Tibial nerve (tissue), 4 donors: ENCODE measurements at regions not wholly inside any gene's neighbourhood (a gene's known extent, or its start where the extent isn't known, plus 50 kb on each side); places are given as distances from the start of the nearest gene placed in this dataset.

Source experiments
- DNase-seq, 2 donors: peaks; one replicate each; pipeline ENCODE4 v3.0.0-alpha.2; 2019; ENCODE audit warnings: low spot score in 2 of 2
- H3K27ac ChIP-seq, 4 donors: fragments of 200-600 bp; sonication (generic) in 3 of 4; one replicate each; pipeline ENCODE4 v1.5.1; 2017 to 2019; ENCODE audit warnings: mild to moderate bottlenecking in 1 of 4
- H3K27me3 ChIP-seq, 2 donors: fragments of 200-600 bp; sonication (generic) in 1 of 2; one replicate each; pipeline versions ENCODE4 v1.5.1 to v1.6.0; 2017 to 2019
- H3K36me3 ChIP-seq, 3 donors: fragments of 200-600 bp; sonication (generic); one replicate each; pipeline ENCODE4 v1.5.1; 2018 to 2019
- H3K4me1 ChIP-seq, 4 donors: fragments of 200-600 bp; sonication (generic) in 3 of 4; one replicate each; pipeline ENCODE4 v1.5.1; 2017 to 2019
- H3K4me3 ChIP-seq, 4 donors: fragments of 200-600 bp; sonication (generic) in 3 of 4; one replicate each; pipeline ENCODE4 v1.5.1; 2017 to 2019; ENCODE audit warnings: mild to moderate bottlenecking in 1 of 4, moderate library complexity in 1 of 4
- H3K9me3 ChIP-seq, 4 donors: fragments of 200-600 bp; sonication (generic) in 3 of 4; one replicate each; pipeline ENCODE4 v1.5.1; 2017 to 2019
- EP300 ChIP-seq, 2 donors: sonication (generic); formaldehyde crosslinking; IDR thresholded peaks; one replicate each; pipeline ENCODE4 v1.6.1; 2017; ENCODE audit warnings: antibody characterized with exemption in 2 of 2, mild to moderate bottlenecking in 1 of 2
- POLR2A ChIP-seq, 2 donors: fragments of 450-650 bp; IDR thresholded peaks; one replicate each; pipeline ENCODE4 v1.6.1; 2017; ENCODE audit warnings: antibody characterized with exemption in 2 of 2, mild to moderate bottlenecking in 2 of 2, moderate library complexity in 2 of 2
- WGBS, 2 donors: methylation state at CpG; one replicate each; pipeline ENCODE4 v1.1.5; 2018; 5-methylcytosine and 5-hydroxymethylcytosine counted together
- TF ChIP-seq, protein P1 (sequence below), 5 experiments: fragments of 200-600 bp in 3 of 5; fragments of 450-650 bp in 2 of 5; sonication (generic) in 3 of 5; IDR thresholded peaks; one replicate each; pipeline ENCODE4 v1.5.1; 2016 to 2019; ENCODE audit warnings: antibody characterized with exemption in 5 of 5, mild to moderate bottlenecking in 3 of 5, moderate library complexity in 2 of 5

- no peaks in the 10 kb centered on the region for H3K36me3 ChIP-seq
- WGBS, 2 donors = 83 to 94% methylated on average over 3 of the region's 3 CpGs
These were observed 341.3 kb upstream of the RARB start for GRCh38 chr3:25086721-25087120.

GRCh38 chr3:25088284-25088683 lies 339.8 kb upstream of the RARB start:
- Histone ChIP-seq H3K4me1 (no peaks in the 10 kb centered on the region), H3K36me3 (no peaks in the 10 kb centered on the region), H3K4me3 (no peak overlapping the region), H3K27ac (no peak overlapping the region), H3K9me3 (no peaks in the 10 kb centered on the region), H3K27me3 (no peaks in the 10 kb centered on the region)
- 83 to 88% methylated on average over 5 of the region's 5 CpGs for WGBS, 2 donors
- TF ChIP-seq, protein P1, sequence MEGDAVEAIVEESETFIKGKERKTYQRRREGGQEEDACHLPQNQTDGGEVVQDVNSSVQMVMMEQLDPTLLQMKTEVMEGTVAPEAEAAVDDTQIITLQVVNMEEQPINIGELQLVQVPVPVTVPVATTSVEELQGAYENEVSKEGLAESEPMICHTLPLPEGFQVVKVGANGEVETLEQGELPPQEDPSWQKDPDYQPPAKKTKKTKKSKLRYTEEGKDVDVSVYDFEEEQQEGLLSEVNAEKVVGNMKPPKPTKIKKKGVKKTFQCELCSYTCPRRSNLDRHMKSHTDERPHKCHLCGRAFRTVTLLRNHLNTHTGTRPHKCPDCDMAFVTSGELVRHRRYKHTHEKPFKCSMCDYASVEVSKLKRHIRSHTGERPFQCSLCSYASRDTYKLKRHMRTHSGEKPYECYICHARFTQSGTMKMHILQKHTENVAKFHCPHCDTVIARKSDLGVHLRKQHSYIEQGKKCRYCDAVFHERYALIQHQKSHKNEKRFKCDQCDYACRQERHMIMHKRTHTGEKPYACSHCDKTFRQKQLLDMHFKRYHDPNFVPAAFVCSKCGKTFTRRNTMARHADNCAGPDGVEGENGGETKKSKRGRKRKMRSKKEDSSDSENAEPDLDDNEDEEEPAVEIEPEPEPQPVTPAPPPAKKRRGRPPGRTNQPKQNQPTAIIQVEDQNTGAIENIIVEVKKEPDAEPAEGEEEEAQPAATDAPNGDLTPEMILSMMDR (IDR thresholded peaks at IDR 0.05) = no peak
- no peak for TF ChIP-seq POLR2A (IDR thresholded peaks at IDR 0.05)
- TF ChIP-seq EP300 (IDR thresholded peaks at IDR 0.05) = no peak
- no peak for DNase-seq

More at GRCh38 chr3:25086721-25087120, 341.3 kb upstream of the RARB start:
- Histone ChIP-seq H3K27ac (no peak overlapping the region), H3K9me3 (no peaks in the 10 kb centered on the region), H3K27me3 (no peaks in the 10 kb centered on the region), H3K4me3 (no peak overlapping the region), H3K4me1 (no peaks in the 10 kb centered on the region)
- no peak for DNase-seq
- TF ChIP-seq, protein P1 (IDR thresholded peaks at IDR 0.05) = no peak
- TF ChIP-seq EP300 (IDR thresholded peaks at IDR 0.05) = no peak
- TF ChIP-seq POLR2A (IDR thresholded peaks at IDR 0.05) = no peak

DNA sequence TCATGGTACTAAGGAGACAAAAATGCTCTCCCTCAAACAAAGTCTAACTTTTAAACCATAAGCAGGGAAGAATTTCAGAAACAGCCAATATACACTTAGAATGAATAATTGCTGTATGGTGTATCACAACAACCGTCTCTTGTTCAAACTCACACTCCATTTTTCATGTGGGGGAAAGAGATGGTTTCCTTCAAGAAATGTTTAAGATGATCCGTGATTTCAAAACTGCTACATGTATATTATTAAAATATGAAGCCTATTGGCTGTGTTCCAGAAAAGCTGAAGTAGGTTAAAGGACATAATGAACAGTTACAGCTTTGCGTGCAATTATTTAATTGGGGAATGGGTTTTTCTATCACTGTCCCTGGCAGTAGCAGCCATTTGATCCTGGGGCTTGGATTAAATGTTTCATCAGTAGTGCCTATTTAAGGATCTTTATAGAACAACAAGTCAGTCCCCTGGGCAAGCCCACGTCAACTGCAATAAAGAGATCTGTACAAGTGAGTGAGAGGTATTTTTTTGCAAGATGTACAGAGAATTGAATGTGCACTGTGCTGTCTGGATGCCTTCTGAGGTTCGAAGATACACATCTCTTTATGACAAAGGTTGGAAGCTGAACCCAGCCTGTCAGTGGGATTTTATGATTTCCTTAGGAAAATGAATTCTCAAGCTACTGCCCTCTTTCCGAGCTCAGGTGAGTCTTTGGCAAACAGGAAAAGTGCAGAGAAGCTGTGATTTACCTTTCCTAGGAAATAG lies 337.2 kb upstream of the RARB start:
- Histone ChIP-seq H3K4me1 (no peaks in the 10 kb centered on the region), H3K27ac (no peak overlapping the region), H3K27me3 (no peaks in the 10 kb centered on the region), H3K9me3 (no peaks in the 10 kb centered on the region), H3K4me3 (no peak overlapping the region), H3K36me3 (no peaks in the 10 kb centered on the region)
- 70 to 72% methylated on average over 6 of the region's 6 CpGs for WGBS, 2 donors
- TF ChIP-seq, protein P1 (IDR thresholded peaks at IDR 0.05) = no peak
- TF ChIP-seq POLR2A (IDR thresholded peaks at IDR 0.05) = no peak
- TF ChIP-seq EP300 (IDR thresholded peaks at IDR 0.05) = no peak
- DNase-seq = no peak

DNA sequence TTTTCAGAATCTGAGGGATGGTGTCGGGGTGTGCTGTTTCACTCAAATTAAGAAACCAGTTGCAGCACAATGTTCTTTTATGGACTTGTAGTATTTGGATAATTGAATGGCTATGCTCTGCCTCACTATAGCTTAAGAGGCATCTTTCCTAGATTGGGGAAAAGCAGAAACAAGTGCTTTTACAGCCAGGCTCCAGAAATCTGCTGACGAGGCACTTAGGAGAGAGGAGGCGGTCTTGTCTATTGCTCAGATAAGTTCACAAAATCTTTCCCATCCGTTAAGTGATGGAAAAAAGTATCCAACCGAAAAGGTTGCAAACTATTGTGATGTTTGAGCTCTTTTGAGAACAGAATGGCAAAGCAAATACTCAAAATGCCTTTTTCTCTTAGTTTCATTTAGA lies 336.1 kb upstream of the RARB start:
- Histone ChIP-seq H3K9me3 (no peaks in the 10 kb centered on the region), H3K36me3 (no peaks in the 10 kb centered on the region), H3K27ac (no peak overlapping the region), H3K27me3 (no peaks in the 10 kb centered on the region), H3K4me3 (no peak overlapping the region), H3K4me1 (no peaks in the 10 kb centered on the region)
- no peak for TF ChIP-seq POLR2A (IDR thresholded peaks at IDR 0.05)
- TF ChIP-seq, protein P1 (IDR thresholded peaks at IDR 0.05) = no peak
- TF ChIP-seq EP300 (IDR thresholded peaks at IDR 0.05) = no peak
- DNase-seq = no peak
- WGBS, 2 donors = 57 to 64% methylated on average over 5 of the region's 5 CpGs

- no peaks in the 10 kb centered on the region for H3K27me3 ChIP-seq
- H3K4me1 ChIP-seq = no peaks in the 10 kb centered on the region
- WGBS, 2 donors = 70 to 83% methylated on average over 2 of the region's 2 CpGs
- H3K27ac ChIP-seq = no peak overlapping the region
- no peaks in the 10 kb centered on the region for H3K9me3 ChIP-seq
- no peaks in the 10 kb centered on the region for H3K36me3 ChIP-seq
- H3K4me3 ChIP-seq = no peak overlapping the region
- TF ChIP-seq POLR2A (IDR thresholded peaks at IDR 0.05) (no peak), EP300 (IDR thresholded peaks at IDR 0.05) (no peak)
- TF ChIP-seq, protein P1 (IDR thresholded peaks at IDR 0.05) = no peak
- no peak for DNase-seq
These were observed 333.0 kb upstream of the RARB start for GRCh38 chr3:25094932-25095685.
